GM18873 (cell line): ENCODE measurements at regions not wholly inside any gene's neighbourhood (a gene's known extent, or its start where the extent isn't known, plus 50 kb on each side); places are given as distances from the start of the nearest gene placed in this dataset.

Experiments used
- ATAC-seq: cut with Tn5 transposase; IDR thresholded peaks from one replicate; pipeline ENCODE4 v1.9.1; 2021; ENCODE audit warnings: mild to moderate bottlenecking, moderate library complexity, moderate number of reproducible peaks; ENCODE audit not compliant: unreplicated experiment, low FRiP score

- no peak for ATAC-seq
Measured at GRCh38 chr12:42705863-42706262, 116.3 kb upstream of the PRICKLE1 start.

DNA sequence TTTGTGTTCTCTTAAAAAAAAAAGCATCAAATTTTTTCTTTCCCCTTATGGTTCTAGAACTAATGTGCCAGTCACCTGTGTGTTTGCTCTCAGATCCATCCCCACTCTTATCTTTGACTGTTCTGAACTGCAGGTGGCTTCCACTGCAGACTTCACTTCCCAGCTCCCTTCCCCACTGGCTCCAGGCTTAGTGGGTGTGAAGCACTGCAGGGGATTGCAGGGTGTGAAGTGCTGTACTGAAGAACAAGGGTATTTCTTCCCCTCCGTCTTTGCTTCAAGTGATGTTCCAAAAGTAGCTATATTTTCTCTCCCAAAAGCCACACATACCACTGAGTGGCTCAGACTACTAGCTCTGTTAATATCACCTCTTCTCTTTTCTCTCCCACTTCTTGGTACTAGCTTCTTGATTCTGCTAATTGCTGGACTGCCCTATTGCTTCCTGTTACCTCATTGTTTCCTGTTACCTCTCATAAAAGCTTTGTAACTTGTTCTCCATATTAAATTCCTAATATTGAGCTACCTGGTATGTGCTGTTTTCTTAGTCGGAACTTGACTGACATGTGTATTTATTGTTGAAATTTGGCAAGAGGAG is 115.4 kb upstream of the PRICKLE1 start:
- no peak for ATAC-seq

DNA sequence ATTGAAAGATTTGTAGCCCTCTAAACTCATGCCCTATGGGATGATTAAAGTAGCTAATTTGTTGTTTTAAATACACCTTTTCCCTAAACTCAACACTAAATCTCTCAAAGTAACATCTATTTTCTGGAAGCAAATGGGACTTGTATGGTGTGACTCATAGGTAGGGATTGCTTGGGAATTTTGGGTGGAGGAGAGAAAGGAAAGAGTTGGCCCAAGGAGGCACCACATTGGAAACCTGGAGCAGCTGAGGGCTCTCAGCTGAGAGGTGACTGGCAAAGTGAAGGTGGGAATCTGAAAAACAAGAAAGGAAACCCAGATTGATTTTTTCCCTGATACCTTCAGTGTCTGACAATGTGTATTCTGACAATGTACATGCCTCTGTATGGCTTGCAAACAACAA is 114.8 kb upstream of the PRICKLE1 start:
- no peak for ATAC-seq

DNA sequence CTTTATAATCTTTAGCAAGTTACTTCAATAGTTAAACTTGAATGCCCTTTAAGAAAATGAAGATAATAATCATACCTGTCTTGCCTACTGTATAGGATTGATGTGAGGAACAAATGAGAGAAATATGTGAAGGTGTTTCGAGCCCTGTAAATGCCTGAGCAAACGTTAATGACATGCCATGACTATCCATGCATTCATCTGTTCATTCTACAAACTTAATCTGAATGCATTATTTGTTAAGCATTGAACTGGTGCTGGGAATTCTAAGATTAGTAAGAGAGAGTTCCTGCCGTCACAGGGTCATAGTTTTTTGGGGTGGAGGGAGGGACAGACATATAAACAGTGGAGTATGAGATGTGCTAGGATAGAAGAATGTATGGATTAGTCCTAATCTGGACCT is 111.5 kb upstream of the PRICKLE1 start:
- ATAC-seq = no peak

DNA sequence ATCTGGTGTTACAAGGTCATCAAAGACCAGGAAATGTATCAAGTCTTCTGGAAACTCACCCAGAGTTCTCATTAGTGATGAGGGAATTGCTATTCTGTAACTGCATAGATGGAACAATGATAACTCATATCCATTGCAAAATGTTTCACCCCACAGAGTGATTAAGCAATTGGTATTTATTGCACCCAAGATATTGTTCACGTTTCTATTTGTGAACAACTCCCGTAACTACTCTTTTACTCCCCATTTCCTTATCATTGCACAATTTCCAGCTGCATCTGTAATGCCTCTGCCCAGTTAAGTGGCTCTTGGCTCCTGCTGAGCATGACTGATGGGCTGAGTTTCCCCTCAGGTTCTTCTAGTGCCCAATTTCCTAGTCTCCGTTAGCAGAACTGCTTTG is 108.7 kb upstream of the PRICKLE1 start:
- no peak for ATAC-seq

GRCh38 chr12:42696406-42697149 is 107.0 kb upstream of the PRICKLE1 start:
- no peak for ATAC-seq

- ATAC-seq = no peak
Measured at GRCh38 chr12:42695490-42695995, 106.0 kb upstream of the PRICKLE1 start.

- no peak for ATAC-seq
Measured at GRCh38 chr12:42692749-42693148, 103.2 kb upstream of the PRICKLE1 start.

- no peak for ATAC-seq
Measured at GRCh38 chr12:42691991-42692557, 102.5 kb upstream of the PRICKLE1 start.

GRCh38 chr12:42690264-42690663 is 100.7 kb upstream of the PRICKLE1 start:
- ATAC-seq = no peak

DNA sequence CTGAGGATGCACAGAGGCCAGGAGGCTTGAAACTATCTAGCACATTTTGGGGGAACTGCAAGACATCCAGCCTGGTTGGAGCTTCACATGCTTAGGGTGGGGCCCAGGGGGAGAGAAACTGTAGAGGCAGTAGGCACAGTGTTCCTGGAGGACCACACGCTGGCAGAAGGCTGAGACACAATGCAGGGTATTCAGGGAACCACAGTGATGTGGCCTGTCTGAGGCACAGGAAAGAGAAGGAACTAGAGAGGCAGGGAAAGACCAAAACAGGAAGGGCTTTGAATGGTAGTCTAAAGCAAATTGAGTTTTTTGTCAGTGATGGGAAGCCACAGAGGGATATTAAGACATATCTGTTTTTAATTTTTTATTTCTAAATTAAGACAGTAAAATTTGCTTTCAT is 100.2 kb upstream of the PRICKLE1 start:
- ATAC-seq = no peak

DNA sequence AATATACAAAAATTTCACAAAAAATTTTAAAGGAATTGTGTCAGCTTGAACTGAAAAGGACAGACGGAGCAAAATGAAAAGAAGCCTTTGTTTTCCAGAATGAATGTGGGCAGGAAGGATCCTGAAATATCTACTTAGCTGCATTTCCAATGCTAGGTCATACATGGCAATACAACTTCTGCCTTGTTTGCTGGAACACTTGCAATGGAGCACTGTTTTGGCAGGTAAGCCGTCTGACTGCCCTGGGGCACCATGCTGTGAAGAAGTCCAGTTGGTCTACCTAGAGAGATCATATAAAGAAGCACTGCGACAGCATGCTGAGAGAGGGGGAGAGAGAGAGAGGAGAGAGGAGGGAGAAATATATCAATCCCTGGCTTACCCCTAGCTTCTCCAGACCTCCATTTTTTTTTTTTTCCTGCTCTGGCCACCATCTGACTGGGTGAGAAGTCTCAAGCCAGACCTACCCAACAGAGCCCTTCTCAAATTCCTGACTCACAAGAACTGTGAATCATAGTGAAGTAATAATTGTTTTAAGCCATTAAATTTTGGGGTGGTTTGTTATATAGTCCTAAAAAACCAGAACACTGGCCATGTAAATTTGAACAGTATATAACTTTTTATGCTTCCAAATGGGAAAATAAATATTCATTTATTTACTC is 97.1 kb upstream of the PRICKLE1 start:
- ATAC-seq = no peak

DNA sequence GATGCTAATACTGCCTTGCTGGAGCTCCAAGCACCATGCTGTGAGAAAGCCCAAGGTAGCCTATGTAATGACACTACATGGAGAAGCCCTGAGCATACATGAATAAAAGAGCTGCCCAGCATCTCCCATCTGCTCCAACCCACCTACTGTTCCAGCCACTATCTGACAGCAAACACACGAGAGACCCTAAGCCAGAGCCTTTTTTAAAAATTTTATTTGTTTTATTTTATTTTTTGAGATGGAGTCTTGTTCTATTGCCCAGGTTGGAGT is 95.2 kb upstream of the PRICKLE1 start:
- no peak for ATAC-seq

DNA sequence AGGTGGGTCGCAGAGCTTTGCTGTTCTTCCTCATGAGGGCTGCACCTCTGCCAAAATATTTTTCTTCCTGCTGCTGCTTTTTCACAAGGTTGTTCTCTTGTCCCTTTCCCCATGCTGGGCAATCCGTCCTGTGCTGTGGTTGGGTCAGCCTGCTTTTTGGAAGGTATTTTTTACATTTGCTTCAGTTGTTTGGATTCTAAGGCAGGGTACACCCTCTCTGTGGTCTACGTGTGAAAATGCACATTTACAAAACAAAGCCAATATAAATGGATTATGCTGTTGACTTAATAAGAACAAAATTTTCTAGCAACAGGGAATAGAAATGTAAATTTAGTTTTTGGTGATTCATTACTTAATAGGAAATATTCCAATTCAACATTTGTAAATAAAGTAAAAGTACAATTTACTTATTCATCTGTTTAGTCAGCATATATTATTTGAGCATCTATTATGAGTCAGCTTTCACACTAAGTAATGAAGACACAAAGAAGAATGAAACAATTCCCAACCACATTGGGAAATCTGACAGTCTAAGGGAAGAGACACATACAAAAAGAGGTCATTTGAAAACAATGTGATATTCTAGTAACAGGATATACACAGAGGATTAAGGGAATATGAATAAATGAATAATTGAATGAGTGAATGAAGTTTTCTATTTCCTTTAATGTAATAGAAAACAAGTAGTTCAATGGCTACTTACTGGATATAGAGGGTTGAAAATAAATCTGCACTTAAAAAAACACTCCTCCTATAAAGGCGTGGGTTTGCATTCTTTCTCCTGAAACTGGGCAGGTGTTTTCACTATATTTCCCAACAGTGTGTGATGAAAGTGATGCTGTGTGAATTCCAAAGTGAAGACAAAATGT is 94.6 kb upstream of the PRICKLE1 start:
- no peak for ATAC-seq

- no peak for ATAC-seq
Measured at GRCh38 chr12:42683266-42683665, 93.7 kb upstream of the PRICKLE1 start.

GRCh38 chr12:42679466-42679865 is 89.9 kb upstream of the PRICKLE1 start:
- ATAC-seq = no peak

GRCh38 chr12:42677461-42677860 is 87.9 kb upstream of the PRICKLE1 start:
- no peak for ATAC-seq

DNA sequence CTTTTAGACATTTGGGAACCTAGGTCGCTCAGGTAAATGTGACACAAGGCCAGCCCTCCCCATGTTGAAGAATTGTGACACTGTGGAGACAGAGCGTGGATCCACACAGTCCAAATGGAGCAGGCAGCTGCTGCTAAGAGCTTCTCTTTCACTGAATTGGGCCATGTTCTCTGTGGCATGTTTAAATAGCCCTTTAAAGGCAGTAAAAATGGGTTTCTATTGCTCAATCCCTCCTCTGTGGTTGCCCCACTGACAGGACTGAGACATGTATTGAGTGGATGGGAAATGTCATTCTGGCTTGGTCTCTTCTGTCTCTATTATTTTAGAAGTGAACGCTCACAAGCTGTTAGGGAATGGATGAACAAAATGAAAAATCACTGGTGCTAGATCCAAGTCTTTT is 84.0 kb upstream of the PRICKLE1 start:
- no peak for ATAC-seq

GRCh38 chr12:42670719-42671118 is 81.2 kb upstream of the PRICKLE1 start:
- no peak for ATAC-seq

DNA sequence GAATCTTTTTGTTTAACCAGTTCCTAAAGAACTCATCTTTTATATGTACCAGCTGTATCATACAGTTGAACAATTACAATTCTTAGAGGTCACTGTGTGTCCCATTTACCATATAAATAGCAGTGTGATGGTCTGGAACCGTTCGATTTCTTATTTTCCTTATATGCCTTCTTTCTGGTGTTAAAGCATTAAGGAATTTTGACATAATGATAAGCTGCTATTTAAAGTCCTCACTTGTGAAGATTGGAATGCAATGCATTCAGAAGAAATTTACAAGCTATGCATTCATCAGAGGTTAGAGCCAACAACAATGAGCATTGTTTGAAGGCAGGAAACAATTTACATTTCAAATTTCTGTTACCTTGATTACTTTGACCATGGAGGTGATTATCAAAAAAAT is 80.0 kb upstream of the PRICKLE1 start:
- ATAC-seq = no peak
